Fibroblast of lung (primary cell): ENCODE measurements at regions not wholly inside any gene's neighbourhood (a gene's known extent, or its start where the extent isn't known, plus 50 kb on each side); places are given as distances from the start of the nearest gene placed in this dataset.

Experiments
- DNase-seq, 2 donors: peaks; one replicate each; pipeline versions ENCODE4 v3.0.0 to v3.0.0-alpha.2; 2010; ENCODE audit warnings: low read depth in 2 of 2
- H2AFZ ChIP-seq: 2 replicates; pipeline ENCODE4 v1.5.1; 2012; ENCODE audit warnings: low read length, control low read depth, inconsistent platforms
- H3K27ac ChIP-seq: 2 replicates; pipeline ENCODE4 v1.5.1; 2011; ENCODE audit warnings: low read length, control low read depth; ENCODE audit not compliant: insufficient read depth
- H3K27me3 ChIP-seq: 2 replicates; pipeline ENCODE4 v1.5.1; 2011; ENCODE audit warnings: mild to moderate bottlenecking, low read length; ENCODE audit not compliant: control insufficient read depth, insufficient read depth
- H3K36me3 ChIP-seq: 2 replicates; pipeline ENCODE4 v1.5.1; 2011; ENCODE audit warnings: low read length; ENCODE audit not compliant: control insufficient read depth, insufficient read depth
- H3K4me1 ChIP-seq: 2 replicates; pipeline ENCODE4 v1.5.1; 2011; ENCODE audit warnings: low read length; ENCODE audit not compliant: control insufficient read depth, insufficient read depth; ENCODE audit errors: extremely low read depth
- H3K4me2 ChIP-seq: 2 replicates; pipeline ENCODE4 v1.5.1; 2011; ENCODE audit warnings: low read length, control low read depth; ENCODE audit not compliant: insufficient read depth; ENCODE audit errors: extremely low read depth
- H3K4me3 ChIP-seq, 4 experiments: fragments of 200-600 bp in 1 of 4; sonication (generic) in 1 of 4; replicated peaks in 1 of 4; 2 replicates each; pipeline ENCODE4 v1.5.1; 2011 to 2016; ENCODE audit warnings: low read length in 4 of 4, low read depth in 3 of 4, mild to moderate bottlenecking in 3 of 4, control low read depth in 2 of 4, inconsistent platforms in 1 of 4, mixed read lengths in 1 of 4; ENCODE audit not compliant: insufficient read depth in 1 of 4; ENCODE audit errors: control extremely low read depth in 1 of 4
- H3K79me2 ChIP-seq: 2 replicates; pipeline ENCODE4 v1.5.1; 2012; ENCODE audit warnings: mild to moderate bottlenecking, low read length, inconsistent platforms; ENCODE audit not compliant: control insufficient read depth, insufficient read depth
- H3K9ac ChIP-seq: 2 replicates; pipeline ENCODE4 v1.5.1; 2011; ENCODE audit warnings: mild to moderate bottlenecking, low read length, control low read depth; ENCODE audit not compliant: insufficient read depth
- H3K9me3 ChIP-seq: 2 replicates; pipeline ENCODE4 v1.5.1; 2012; ENCODE audit warnings: low read depth, low read length; ENCODE audit not compliant: control insufficient read depth, insufficient read depth
- H4K20me1 ChIP-seq: 2 replicates; pipeline ENCODE4 v1.5.1; 2011; ENCODE audit warnings: low read length; ENCODE audit not compliant: control insufficient read depth, insufficient read depth; ENCODE audit errors: extremely low read depth
- CTCF ChIP-seq, 2 donors: IDR thresholded peaks in 1 of 2; conservative IDR thresholded peaks in 1 of 2; 1 replicate in 1 of 2; 2 replicates in 1 of 2; pipeline ENCODE4 v1.5.1; 2011 to 2012; ENCODE audit warnings: low read length in 2 of 2, control low read depth in 1 of 2, inconsistent platforms in 1 of 2, low read depth in 1 of 2, mild to moderate bottlenecking in 1 of 2
- EZH2 ChIP-seq: IDR thresholded peaks from 2 replicates; pipeline ENCODE4 v1.5.1; 2012; ENCODE audit warnings: low read length, control low read depth, mild to moderate bottlenecking; ENCODE audit errors: missing control alignments

- H4K20me1 ChIP-seq: no peaks in the 10 kb centered on the region
- no peaks in the 10 kb centered on the region for H3K79me2 ChIP-seq
- H3K27me3 ChIP-seq: no peaks in the 10 kb centered on the region
- H2AFZ ChIP-seq: no peak overlapping the region
- no peak overlapping the region for H3K9ac ChIP-seq
- TF ChIP-seq CTCF (conservative IDR thresholded peaks at IDR 0.05 in 1 of 2, IDR thresholded peaks at IDR 0.05 in 1 of 2; ENCODE audit: low read depth in 1 of 2, low read length in 2 of 2) (no peak), EZH2 (no peak)
- H3K4me2 ChIP-seq: no peak overlapping the region
- no peak overlapping the region for H3K4me3 ChIP-seq
- DNase-seq: no peak
- H3K4me1 ChIP-seq: no peaks in the 10 kb centered on the region
- H3K9me3 ChIP-seq: no peaks in the 10 kb centered on the region
- H3K27ac ChIP-seq: no peak overlapping the region
- H3K36me3 ChIP-seq: no peaks in the 10 kb centered on the region
Measured at GRCh38 chr4:158074851-158075250, 98.0 kb downstream of the GASK1B start.

GRCh38 chr4:158071931-158072330, 100.9 kb downstream of the GASK1B start:
- Histone ChIP-seq H3K4me1 (no peaks in the 10 kb centered on the region), H3K27ac (no peak overlapping the region), H3K9me3 (no peaks in the 10 kb centered on the region), H2AFZ (no peak overlapping the region), H3K79me2 (no peaks in the 10 kb centered on the region), H4K20me1 (no peaks in the 10 kb centered on the region), H3K9ac (no peak overlapping the region), H3K4me3 (no peak overlapping the region), H3K27me3 (no peaks in the 10 kb centered on the region), H3K36me3 (no peaks in the 10 kb centered on the region), H3K4me2 (no peak overlapping the region)
- DNase-seq: no peak
- TF ChIP-seq CTCF (conservative IDR thresholded peaks at IDR 0.05 in 1 of 2, IDR thresholded peaks at IDR 0.05 in 1 of 2; ENCODE audit: low read depth in 1 of 2, low read length in 2 of 2) (no peak), EZH2 (no peak)

- no peaks in the 10 kb centered on the region for H3K79me2 ChIP-seq
- no peak overlapping the region for H3K4me3 ChIP-seq
- H2AFZ ChIP-seq: no peak overlapping the region
- no peak overlapping the region for H3K9ac ChIP-seq
- no peaks in the 10 kb centered on the region for H3K36me3 ChIP-seq
- DNase-seq: peak in 1 of 2 donors; percentile 63
- no peak overlapping the region for H3K27ac ChIP-seq
- no peaks in the 10 kb centered on the region for H3K27me3 ChIP-seq
- H3K9me3 ChIP-seq: no peaks in the 10 kb centered on the region
- no peaks in the 10 kb centered on the region for H3K4me1 ChIP-seq
- H4K20me1 ChIP-seq: no peaks in the 10 kb centered on the region
- TF ChIP-seq EZH2: no peak
- no peak for TF ChIP-seq CTCF (conservative IDR thresholded peaks at IDR 0.05 in 1 of 2, IDR thresholded peaks at IDR 0.05 in 1 of 2; ENCODE audit: low read depth in 1 of 2, low read length in 2 of 2)
- H3K4me2 ChIP-seq: peak overlapping the region; percentile 42
Measured at GRCh38 chr4:158068068-158068467, 104.8 kb downstream of the GASK1B start.
